C4-2B (cell line): ENCODE measurements at regions not wholly inside any gene's neighbourhood (a gene's known extent, or its start where the extent isn't known, plus 50 kb on each side); places are given as distances from the start of the nearest gene placed in this dataset.

Experiments used
- CTCF ChIP-seq: fragments of 450-650 bp; conservative IDR thresholded peaks from 2 replicates; pipeline ENCODE4 v1.5.1; 2017; ENCODE audit warnings: mild to moderate bottlenecking
- ZFX ChIP-seq: fragments of 450-650 bp; IDR thresholded peaks from 2 replicates; pipeline ENCODE4 v1.6.1; 2017

DNA sequence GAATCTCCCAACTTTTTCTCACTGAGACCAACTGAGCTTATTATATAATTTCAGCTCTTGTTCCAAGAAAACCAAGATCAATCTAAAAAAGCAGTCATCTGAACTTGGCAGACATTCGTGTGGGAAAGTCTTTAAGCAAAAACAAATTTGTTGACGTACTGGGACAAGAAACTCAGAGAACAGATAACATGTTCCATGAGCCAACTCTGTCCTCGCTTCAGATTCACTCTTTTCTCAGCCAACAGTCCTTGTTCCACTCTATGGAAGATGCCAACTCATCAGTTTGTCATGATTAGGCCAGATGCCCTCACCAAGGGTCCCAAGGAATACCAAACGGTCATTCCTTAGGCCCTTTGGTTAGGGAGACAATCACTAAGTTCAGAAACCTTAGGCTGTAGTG lies 224.2 kb upstream of the CTAGE1 start:
- TF ChIP-seq CTCF (no peak), ZFX (no peak)
